ENCODE measurements at regions not wholly inside any gene's neighbourhood (a gene's known extent, or its start where the extent isn't known, plus 50 kb on each side); places are given as distances from the start of the nearest gene placed in this dataset.
"Not testable (repeated sequence)": the region's sequence is repeated elsewhere in the genome, so short reads cannot be mapped to it uniquely, and the experiment has no call there.

GRCh38 chr3:70657454-70657853 lies 345.0 kb upstream of the MDFIC2 start:
- DNase-seq (ENCODE audit: low read depth in 2 of 3, low spot score in 2 of 3): no peak

DNA sequence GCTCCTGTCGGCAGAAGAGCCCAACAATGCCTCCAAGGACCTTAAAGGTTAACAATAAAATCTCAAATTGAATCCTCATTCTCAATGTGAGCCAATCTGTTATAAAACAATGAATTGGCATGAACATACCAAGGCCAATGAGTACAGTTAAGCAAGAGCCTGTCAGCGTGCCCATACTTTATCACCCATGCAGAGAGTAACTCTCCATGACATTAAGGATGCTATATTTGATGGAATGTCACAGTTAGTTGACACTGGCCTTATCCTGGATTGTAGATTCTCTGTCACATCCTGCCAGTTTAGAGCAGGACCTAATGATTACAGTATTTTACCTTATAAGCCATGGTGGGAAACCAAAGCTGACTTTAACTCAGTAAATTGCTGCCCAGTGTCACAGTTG lies 335.4 kb upstream of the MDFIC2 start:
- DNase-seq (ENCODE audit: low read depth in 2 of 3, low spot score in 2 of 3): no peak

GRCh38 chr3:70647094-70647493 lies 334.7 kb upstream of the MDFIC2 start:
- no peak for DNase-seq (ENCODE audit: low read depth in 2 of 3, low spot score in 2 of 3)

- DNase-seq (ENCODE audit: low read depth in 2 of 3, low spot score in 2 of 3): no peak
These were observed 334.2 kb upstream of the MDFIC2 start for GRCh38 chr3:70646635-70647034.

- DNase-seq (ENCODE audit: low read depth in 2 of 3, low spot score in 2 of 3): no peak
These were observed 328.0 kb upstream of the MDFIC2 start for GRCh38 chr3:70640481-70640880.

DNA sequence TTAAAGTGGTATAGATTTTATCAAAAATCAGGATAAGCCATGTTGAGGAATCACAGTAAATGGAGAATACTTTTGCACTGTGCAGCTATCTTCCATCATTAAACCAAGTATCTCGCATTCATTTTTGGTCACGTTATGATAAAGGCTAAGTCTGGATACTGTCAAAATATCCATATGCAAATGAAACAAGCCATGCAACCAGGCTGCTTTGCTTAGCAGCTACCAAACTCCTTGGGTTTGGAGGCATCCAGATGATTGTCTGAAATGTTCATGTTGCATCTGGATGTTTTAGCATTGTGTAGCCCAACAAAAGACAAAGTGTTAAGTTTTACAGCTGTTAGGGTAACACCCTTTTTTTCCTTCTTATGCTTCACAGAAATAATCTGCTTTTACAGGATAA lies 322.9 kb upstream of the MDFIC2 start:
- no peak for DNase-seq (ENCODE audit: low read depth in 2 of 3, low spot score in 2 of 3)

- DNase-seq (ENCODE audit: low read depth in 2 of 3, low spot score in 2 of 3): no peak
These were observed 319.4 kb upstream of the MDFIC2 start for GRCh38 chr3:70631716-70632307.

DNA sequence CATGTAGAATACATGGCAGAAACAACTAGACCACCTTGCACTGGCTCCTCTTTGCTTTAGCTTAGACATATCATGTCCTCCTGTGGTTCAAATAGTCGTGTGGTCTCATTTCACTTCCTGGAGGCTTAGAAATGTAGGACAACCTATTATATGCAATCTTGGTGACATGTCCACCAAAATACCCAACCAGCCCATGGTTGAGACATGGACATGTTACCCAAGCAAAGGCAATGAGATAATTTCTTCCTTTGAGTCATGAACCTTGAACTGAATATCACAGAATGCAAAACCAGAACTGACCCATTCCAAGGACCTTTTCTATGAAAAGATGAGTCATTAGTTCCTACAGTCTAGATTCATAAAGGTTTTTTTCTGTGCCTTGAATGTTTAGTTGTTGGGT lies 309.0 kb upstream of the MDFIC2 start:
- DNase-seq (ENCODE audit: low read depth in 2 of 3, low spot score in 2 of 3): no peak

DNA sequence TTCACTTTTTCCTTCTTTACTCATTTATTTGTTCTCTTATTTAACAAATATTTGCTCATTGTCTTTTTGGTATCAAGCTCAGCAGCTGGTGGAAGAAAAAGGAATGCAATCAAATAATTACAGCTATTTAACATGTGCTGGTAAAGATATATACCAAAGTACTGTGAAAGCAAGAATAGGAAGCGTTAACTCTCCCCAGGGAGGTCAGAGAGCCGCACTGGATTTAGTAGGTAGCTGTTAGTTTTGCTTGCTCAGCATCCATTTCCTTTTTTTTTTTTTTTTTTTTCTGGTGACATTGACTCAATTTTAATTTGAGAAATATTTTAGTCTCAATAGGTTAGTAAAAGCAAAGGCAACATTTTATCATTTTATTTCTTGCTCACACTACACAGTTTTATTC lies 308.5 kb upstream of the MDFIC2 start:
- DNase-seq (ENCODE audit: low read depth in 2 of 3, low spot score in 2 of 3): no peak

- DNase-seq (ENCODE audit: low read depth in 2 of 3, low spot score in 2 of 3): no peak
These were observed 307.9 kb upstream of the MDFIC2 start for GRCh38 chr3:70620367-70620766.

GRCh38 chr3:70618151-70618550 lies 305.7 kb upstream of the MDFIC2 start:
- DNase-seq (ENCODE audit: low read depth in 2 of 3, low spot score in 2 of 3): no peak

DNA sequence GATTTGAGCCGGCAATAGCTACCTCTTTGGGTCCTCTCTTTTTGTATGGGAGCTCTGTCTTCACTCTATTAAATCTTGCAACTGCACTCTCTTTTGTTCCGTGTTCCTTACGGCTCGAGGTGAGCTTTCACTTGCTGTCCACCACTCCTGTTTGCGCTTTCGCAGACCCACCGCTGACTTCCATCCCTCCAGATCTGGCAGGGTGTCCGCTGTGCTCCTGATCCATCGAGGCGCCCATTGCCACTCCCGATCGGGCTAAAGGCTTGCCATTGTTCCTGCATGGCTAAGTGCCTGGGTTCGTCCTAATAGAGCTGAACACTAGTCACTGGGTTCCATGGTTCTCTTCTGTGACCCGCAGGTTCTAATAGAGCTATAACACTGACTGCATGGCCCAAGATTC lies 304.9 kb upstream of the MDFIC2 start:
- not testable (repeated sequence) for DNase-seq (ENCODE audit: low read depth in 2 of 3, low spot score in 2 of 3)

GRCh38 chr3:70615286-70615685 lies 302.8 kb upstream of the MDFIC2 start:
- DNase-seq (ENCODE audit: low read depth in 2 of 3, low spot score in 2 of 3): no peak

- no peak for DNase-seq (ENCODE audit: low read depth in 2 of 3, low spot score in 2 of 3)
These were observed 301.7 kb upstream of the MDFIC2 start for GRCh38 chr3:70614111-70614510.

DNA sequence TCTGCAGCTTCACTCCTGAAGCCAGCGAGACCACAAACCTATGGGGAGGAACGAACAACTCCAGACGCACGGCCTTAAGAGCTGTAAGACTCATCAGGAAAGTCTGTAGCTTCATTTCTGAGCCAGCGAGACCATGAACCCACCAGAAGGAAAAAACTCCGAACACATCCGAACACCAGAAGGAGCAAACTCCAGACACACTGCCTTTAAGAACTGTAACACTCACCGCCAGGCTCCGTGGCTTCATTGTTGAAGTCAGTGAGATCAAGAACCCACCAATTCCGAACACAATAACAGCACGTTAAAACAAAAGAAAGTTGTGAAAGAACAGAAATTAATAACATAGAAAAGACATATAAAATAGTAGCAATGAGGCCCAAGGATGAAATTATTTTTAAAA lies 300.5 kb upstream of the MDFIC2 start:
- DNase-seq (ENCODE audit: low read depth in 2 of 3, low spot score in 2 of 3): no peak

- DNase-seq (ENCODE audit: low read depth in 2 of 3, low spot score in 2 of 3): not testable (repeated sequence)
These were observed 299.3 kb upstream of the MDFIC2 start for GRCh38 chr3:70611667-70612277.

DNA sequence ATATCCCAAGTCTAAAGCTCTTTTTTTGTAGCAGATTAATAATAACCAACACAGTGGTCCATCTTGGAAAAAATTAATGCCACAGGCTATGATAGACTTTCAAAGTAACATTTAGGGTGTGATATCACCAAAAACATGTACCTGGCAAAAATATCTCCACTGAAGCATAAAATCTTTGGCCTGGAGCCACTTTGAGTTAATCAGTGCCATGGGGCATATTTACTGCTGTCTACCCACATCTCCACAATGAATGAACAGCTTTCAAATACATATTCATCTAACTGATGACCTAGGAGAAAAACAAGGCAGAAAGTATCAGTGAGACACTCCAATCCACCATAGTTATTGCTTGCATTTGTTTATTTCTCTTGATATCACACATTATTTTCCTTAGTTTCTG lies 296.0 kb upstream of the MDFIC2 start:
- DNase-seq (ENCODE audit: low read depth in 2 of 3, low spot score in 2 of 3): no peak

GRCh38 chr3:70607469-70607868 lies 295.0 kb upstream of the MDFIC2 start:
- DNase-seq (ENCODE audit: low read depth in 2 of 3, low spot score in 2 of 3): no peak

DNA sequence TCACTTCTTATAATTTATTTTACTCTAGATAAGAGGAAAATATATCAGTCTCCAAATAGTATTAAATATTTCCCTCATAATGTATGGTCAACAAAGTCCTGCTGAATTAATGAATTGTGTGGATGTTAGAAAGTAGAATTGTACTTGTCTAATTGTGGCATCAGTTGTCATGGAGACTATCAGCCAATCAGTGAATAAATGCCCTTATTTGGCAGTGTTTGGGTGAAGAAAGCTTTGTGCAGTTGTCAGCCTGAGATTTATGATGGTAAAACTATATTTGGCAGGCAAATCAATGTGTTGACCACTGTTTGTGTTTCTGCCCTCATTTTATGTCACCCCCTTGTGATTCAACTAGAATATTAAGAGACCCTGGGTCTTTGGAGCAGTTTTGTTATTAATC lies 293.6 kb upstream of the MDFIC2 start:
- DNase-seq (ENCODE audit: low read depth in 2 of 3, low spot score in 2 of 3): no peak

GRCh38 chr3:70603103-70603502 lies 290.7 kb upstream of the MDFIC2 start:
- no peak for DNase-seq (ENCODE audit: low read depth in 2 of 3, low spot score in 2 of 3)

DNA sequence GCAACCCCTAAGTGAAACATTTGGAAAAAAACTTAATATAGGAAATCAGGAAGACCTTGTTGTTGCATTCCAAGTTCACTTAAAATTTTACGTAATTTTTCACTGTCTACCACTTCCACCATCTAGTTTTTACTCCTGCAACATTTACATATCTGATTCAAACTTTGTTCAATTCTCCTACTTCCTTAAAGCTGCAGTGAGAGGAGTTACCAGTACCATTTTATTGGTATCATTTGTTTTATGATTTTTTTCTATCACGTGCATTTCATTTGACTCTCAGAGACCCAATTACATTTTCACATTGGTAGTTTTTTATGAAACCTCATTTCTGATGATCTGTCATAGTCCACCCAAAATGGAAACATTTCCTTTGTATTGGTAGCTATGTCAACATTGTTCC lies 284.9 kb upstream of the MDFIC2 start:
- DNase-seq (ENCODE audit: low read depth in 2 of 3, low spot score in 2 of 3): no peak

GRCh38 chr3:70583682-70584081 lies 271.2 kb upstream of the MDFIC2 start:
- DNase-seq (ENCODE audit: low read depth in 2 of 3, low spot score in 2 of 3): no peak

DNA sequence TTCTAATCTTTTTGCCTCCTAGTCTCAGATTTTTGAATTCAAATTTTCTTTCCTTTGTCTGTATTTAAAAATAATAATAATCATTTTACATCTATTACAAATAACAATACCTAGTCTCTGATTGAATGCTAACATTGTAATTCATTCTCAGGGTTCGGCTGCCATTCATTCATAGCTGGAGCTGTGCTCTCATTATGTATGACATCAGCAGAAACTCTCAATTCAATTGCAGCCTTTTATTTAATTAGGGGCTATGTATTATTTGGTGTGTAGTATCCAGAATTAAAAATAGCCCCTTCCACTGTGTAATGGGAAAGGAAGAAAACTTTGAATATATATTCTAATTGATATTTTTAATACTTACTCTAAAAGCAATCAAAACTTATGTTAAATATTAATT lies 270.4 kb upstream of the MDFIC2 start:
- no peak for DNase-seq (ENCODE audit: low read depth in 2 of 3, low spot score in 2 of 3)

All from activated CD8-positive, alpha-beta memory T cell treated with anti-CD3 and anti-CD28 coated beads for 48 hours (primary cell).